B cell (primary cell): ENCODE measurements at regions not wholly inside any gene's neighbourhood (a gene's known extent, or its start where the extent isn't known, plus 50 kb on each side); places are given as distances from the start of the nearest gene placed in this dataset.

Experiments
- CTCF ChIP-seq: fragments of 200-600 bp; IDR thresholded peaks from one replicate; pipeline ENCODE4 v1.8.0; 2022; ENCODE audit warnings: antibody characterized with exemption, mild to moderate bottlenecking
- EZH2 ChIP-seq: IDR thresholded peaks from 2 replicates; pipeline ENCODE4 v1.6.1; 2012; ENCODE audit warnings: borderline replicate concordance, low read depth, mild to moderate bottlenecking, moderate library complexity, low read length; ENCODE audit not compliant: insufficient read depth, poor library complexity, severe bottlenecking

- no peak for TF ChIP-seq CTCF
- no peak for TF ChIP-seq EZH2
These were observed 101.4 kb upstream of the ZC3H12C start for GRCh38 chr11:109991835-109992234.
